Neural progenitor cell (in vitro differentiated cells): ENCODE measurements at regions not wholly inside any gene's neighbourhood (a gene's known extent, or its start where the extent isn't known, plus 50 kb on each side); places are given as distances from the start of the nearest gene placed in this dataset.

ENCODE experiments used
- DNase-seq: peaks from one replicate; pipeline ENCODE4 v3.0.0-alpha.2; 2016; ENCODE audit warnings: low spot score
- H2AFZ ChIP-seq: fragments of 200-600 bp; sonication (generic); replicated peaks from 2 replicates; pipeline ENCODE4 v1.6.1; 2016; ENCODE audit warnings: antibody characterized with exemption
- H3F3A ChIP-seq: fragments of 200-600 bp; sonication (generic); 2 replicates; pipeline ENCODE4 v1.6.1; 2016; ENCODE audit warnings: antibody characterized with exemption, low read depth
- H3K27ac ChIP-seq: fragments of 200-600 bp; sonication (generic); 2 replicates; pipeline ENCODE4 v1.5.1; 2016; ENCODE audit warnings: mild to moderate bottlenecking
- H3K27me3 ChIP-seq: fragments of 200-600 bp; sonication (generic); 2 replicates; pipeline ENCODE4 v1.6.1; 2016; ENCODE audit warnings: mild to moderate bottlenecking, moderate library complexity
- H3K36me3 ChIP-seq: fragments of 200-600 bp; sonication (generic); 2 replicates; pipeline ENCODE4 v1.5.1; 2016
- H3K4me1 ChIP-seq: fragments of 200-600 bp; sonication (generic); 2 replicates; pipeline ENCODE4 v1.6.1; 2016; ENCODE audit warnings: mixed run types
- H3K4me2 ChIP-seq: fragments of 200-600 bp; sonication (generic); 2 replicates; pipeline ENCODE4 v1.6.1; 2016
- H3K4me3 ChIP-seq: fragments of 200-600 bp; sonication (generic); 2 replicates; pipeline ENCODE4 v1.5.1; 2016
- H3K79me2 ChIP-seq: fragments of 200-600 bp; sonication (generic); 2 replicates; pipeline ENCODE4 v1.6.1; 2016; ENCODE audit warnings: low read depth
- H3K9ac ChIP-seq: fragments of 200-600 bp; sonication (generic); 2 replicates; pipeline ENCODE4 v1.6.1; 2016
- H3K9me3 ChIP-seq: fragments of 200-600 bp; sonication (generic); 2 replicates; pipeline ENCODE4 v1.5.1; 2016; ENCODE audit warnings: low read depth
- H4K20me1 ChIP-seq: fragments of 200-600 bp; sonication (generic); 2 replicates; pipeline ENCODE4 v1.6.1; 2016; ENCODE audit warnings: low read depth
- H3K27ac Mint-ChIP-seq: 3 replicates; pipeline ENCODE4 v1.8.0; 2021; ENCODE audit warnings: mixed read lengths
- H3K27me3 Mint-ChIP-seq: 2 replicates; pipeline ENCODE4 v1.8.0; 2022; ENCODE audit warnings: low read depth, mild to moderate bottlenecking, inconsistent platforms, moderate library complexity, mixed read lengths; ENCODE audit not compliant: insufficient read depth
- H3K36me3 Mint-ChIP-seq: 3 replicates; pipeline ENCODE4 v1.8.0; 2021; ENCODE audit warnings: mixed read lengths
- H3K4me1 Mint-ChIP-seq: 3 replicates; pipeline ENCODE4 v1.8.0; 2021; ENCODE audit warnings: mixed read lengths
- H3K4me3 Mint-ChIP-seq: 3 replicates; pipeline ENCODE4 v1.8.0; 2021; ENCODE audit warnings: mild to moderate bottlenecking, moderate library complexity, mixed read lengths
- H3K9me3 Mint-ChIP-seq: 3 replicates; pipeline ENCODE4 v1.8.0; 2020; ENCODE audit warnings: mixed read lengths
- CTCF ChIP-seq: fragments of 200-600 bp; sonication (generic); IDR thresholded peaks from 2 replicates; pipeline ENCODE4 v1.5.1; 2017; ENCODE audit warnings: antibody characterized with exemption, mild to moderate bottlenecking
- EZH2 ChIP-seq: fragments of 200-600 bp; sonication (generic); IDR thresholded peaks from 2 replicates; pipeline ENCODE4 v1.6.1; 2017; ENCODE audit warnings: antibody characterized with exemption, mild to moderate bottlenecking, moderate library complexity
- EZH2phosphoT487 ChIP-seq: fragments of 200-600 bp; sonication (generic); IDR thresholded peaks from 2 replicates; pipeline ENCODE4 v1.6.1; 2017; ENCODE audit warnings: antibody characterized with exemption

GRCh38 chrX:121308276-121308805, 260.9 kb downstream of the GLUD2 start:
- Mint-ChIP-seq H3K4me1 (peaks cover 4% of the 10 kb centered on the region), H3K27ac (no peak overlapping the region), H3K4me3 (no peak overlapping the region), H3K36me3 (no peaks in the 10 kb centered on the region), H3K9me3 (peaks cover 2% of the 10 kb centered on the region), H3K27me3 (no peaks in the 10 kb centered on the region)
- TF ChIP-seq CTCF (peak; percentile 57), EZH2 (no peak), EZH2phosphoT487 (no peak)
- no peaks in the 10 kb centered on the region for H3K4me1 ChIP-seq
- no peaks in the 10 kb centered on the region for H3K79me2 ChIP-seq
- H3K27ac ChIP-seq: no peak overlapping the region
- no peaks in the 10 kb centered on the region for H3F3A ChIP-seq
- H3K36me3 ChIP-seq: no peaks in the 10 kb centered on the region
- no peak overlapping the region for H3K4me2 ChIP-seq
- no peak overlapping the region for H3K4me3 ChIP-seq
- no peak overlapping the region for H2AFZ ChIP-seq
- no peaks in the 10 kb centered on the region for H4K20me1 ChIP-seq
- H3K9ac ChIP-seq: no peak overlapping the region
- no peaks in the 10 kb centered on the region for H3K9me3 ChIP-seq
- H3K27me3 ChIP-seq: no peaks in the 10 kb centered on the region
- peak; percentile 56 for DNase-seq

- Histone ChIP-seq H3K27ac (no peak overlapping the region), H2AFZ (no peak overlapping the region), H3K4me3 (no peak overlapping the region), H3K9me3 (no peaks in the 10 kb centered on the region), H3F3A (no peaks in the 10 kb centered on the region), H3K4me2 (no peak overlapping the region), H4K20me1 (no peaks in the 10 kb centered on the region), H3K9ac (no peak overlapping the region), H3K36me3 (no peaks in the 10 kb centered on the region), H3K79me2 (no peaks in the 10 kb centered on the region), H3K27me3 (no peaks in the 10 kb centered on the region), H3K4me1 (no peaks in the 10 kb centered on the region)
- Mint-ChIP-seq H3K27me3 (no peaks in the 10 kb centered on the region), H3K4me3 (no peak overlapping the region), H3K9me3 (peaks cover 2% of the 10 kb centered on the region), H3K36me3 (no peaks in the 10 kb centered on the region), H3K4me1 (peaks cover 4% of the 10 kb centered on the region), H3K27ac (no peak overlapping the region)
- DNase-seq: no peak
- TF ChIP-seq EZH2 (no peak), EZH2phosphoT487 (no peak), CTCF (no peak)
Measured at GRCh38 chrX:121310820-121311219, 263.4 kb downstream of the GLUD2 start.

GRCh38 chrX:121320441-121320840, 273.0 kb downstream of the GLUD2 start:
- H3K36me3 ChIP-seq: no peaks in the 10 kb centered on the region
- Mint-ChIP-seq H3K27me3 (no peaks in the 10 kb centered on the region), H3K27ac (no peak overlapping the region), H3K4me3 (no peak overlapping the region), H3K9me3 (peaks cover 3% of the 10 kb centered on the region), H3K36me3 (no peaks in the 10 kb centered on the region), H3K4me1 (no peaks in the 10 kb centered on the region)
- no peaks in the 10 kb centered on the region for H3K9me3 ChIP-seq
- no peak overlapping the region for H3K9ac ChIP-seq
- H3K4me1 ChIP-seq: peaks cover 5% of the 10 kb centered on the region
- no peak overlapping the region for H2AFZ ChIP-seq
- no peaks in the 10 kb centered on the region for H4K20me1 ChIP-seq
- no peak overlapping the region for H3K4me3 ChIP-seq
- no peak overlapping the region for H3K27ac ChIP-seq
- no peak for DNase-seq
- TF ChIP-seq CTCF (no peak), EZH2 (no peak), EZH2phosphoT487 (no peak)
- H3K27me3 ChIP-seq: no peaks in the 10 kb centered on the region
- H3K79me2 ChIP-seq: no peaks in the 10 kb centered on the region
- H3F3A ChIP-seq: no peaks in the 10 kb centered on the region
- no peak overlapping the region for H3K4me2 ChIP-seq
